CD14-positive monocyte (primary cell): ENCODE measurements at regions not wholly inside any gene's neighbourhood (a gene's known extent, or its start where the extent isn't known, plus 50 kb on each side); places are given as distances from the start of the nearest gene placed in this dataset.
"Not testable (repeated sequence)": the region's sequence is repeated elsewhere in the genome, so short reads cannot be mapped to it uniquely, and the experiment has no call there.

Source experiments
- DNase-seq, 3 donors: peaks; one replicate each; pipeline ENCODE4 v3.0.0-alpha.2; 2011 to 2022
- H2AFZ ChIP-seq: 2 replicates; pipeline ENCODE4 v1.6.0; 2012; ENCODE audit warnings: mild to moderate bottlenecking, low read depth, low read length, inconsistent platforms; ENCODE audit not compliant: insufficient read depth, poor library complexity, severe bottlenecking
- H3K27ac ChIP-seq, 2 donors: 1 replicate in 1 of 2; 2 replicates in 1 of 2; pipeline ENCODE4 v1.5.1; 2012 to 2013; ENCODE audit warnings: low read length in 2 of 2, control low read depth in 1 of 2, inconsistent platforms in 1 of 2, low read depth in 1 of 2, mild to moderate bottlenecking in 1 of 2
- H3K27me3 ChIP-seq, 2 donors: one replicate each; pipeline versions ENCODE4 v1.6.0 to v1.6.1; 2011 to 2013; ENCODE audit warnings: low read length in 2 of 2; ENCODE audit not compliant: control insufficient read depth in 2 of 2, insufficient read depth in 2 of 2
- H3K36me3 ChIP-seq, 2 donors: replicated peaks in 1 of 2; 1 replicate in 1 of 2; 2 replicates in 1 of 2; pipeline versions ENCODE4 v1.5.1 to v1.6.1; 2012 to 2013; ENCODE audit warnings: low read length in 2 of 2, control low read depth in 1 of 2, inconsistent platforms in 1 of 2, mild to moderate bottlenecking in 1 of 2; ENCODE audit not compliant: insufficient read depth in 2 of 2, control insufficient read depth in 1 of 2
- H3K4me1 ChIP-seq, 2 donors: 1 replicate in 1 of 2; 2 replicates in 1 of 2; pipeline versions ENCODE4 v1.5.1 to v1.6.1; 2012 to 2013; ENCODE audit warnings: low read length in 2 of 2, control low read depth in 1 of 2, inconsistent platforms in 1 of 2, mild to moderate bottlenecking in 1 of 2, moderate library complexity in 1 of 2; ENCODE audit not compliant: insufficient read depth in 2 of 2, control insufficient read depth in 1 of 2
- H3K4me2 ChIP-seq: replicated peaks from 2 replicates; pipeline ENCODE3; 2012; ENCODE audit warnings: low read length, moderate library complexity, mild to moderate bottlenecking; ENCODE audit not compliant: poor library complexity, severe bottlenecking; ENCODE audit errors: extremely low read depth
- H3K4me3 ChIP-seq, 3 experiments: fragments of 200-600 bp in 1 of 3; sonication (generic) in 1 of 3; replicated peaks in 1 of 3; 1 replicate in 2 of 3; 2 replicates in 1 of 3; pipeline ENCODE4 v1.5.1; 2011 to 2013; ENCODE audit warnings: low read length in 3 of 3, mild to moderate bottlenecking in 3 of 3, control low read depth in 2 of 3, low read depth in 2 of 3, inconsistent platforms in 1 of 3, moderate library complexity in 1 of 3
- H3K79me2 ChIP-seq: 2 replicates; pipeline ENCODE4 v1.6.0; 2012; ENCODE audit warnings: mild to moderate bottlenecking, control low read depth, inconsistent platforms, low read length, moderate library complexity; ENCODE audit not compliant: insufficient read depth
- H3K9ac ChIP-seq: 2 replicates; pipeline ENCODE4 v1.6.0; 2017; ENCODE audit warnings: low read length, mild to moderate bottlenecking; ENCODE audit not compliant: insufficient read depth, poor library complexity, severe bottlenecking
- H3K9me3 ChIP-seq, 2 donors: replicated peaks in 1 of 2; 1 replicate in 1 of 2; 2 replicates in 1 of 2; pipeline versions ENCODE4 v1.5.1 to v1.6.1; 2012 to 2013; ENCODE audit warnings: low read length in 2 of 2, control low read depth in 1 of 2; ENCODE audit not compliant: control insufficient read depth in 1 of 2, insufficient read depth in 1 of 2
- H4K20me1 ChIP-seq: 2 replicates; pipeline ENCODE4 v1.6.0; 2012; ENCODE audit warnings: mild to moderate bottlenecking, low read length, control low read depth, moderate library complexity; ENCODE audit not compliant: insufficient read depth
- H3K27ac Mint-ChIP-seq, 7 donors: one replicate each; pipeline ENCODE4 v1.8.0; 2020; ENCODE audit warnings: mild to moderate bottlenecking in 7 of 7, mixed read lengths in 7 of 7, moderate library complexity in 6 of 7, inconsistent platforms in 2 of 7
- H3K27me3 Mint-ChIP-seq, 3 donors: one replicate each; pipeline ENCODE4 v1.8.0; 2021 to 2022; ENCODE audit warnings: low read depth in 3 of 3, mild to moderate bottlenecking in 3 of 3, mixed read lengths in 3 of 3, moderate library complexity in 3 of 3, inconsistent platforms in 1 of 3
- H3K36me3 Mint-ChIP-seq, 2 donors: one replicate each; pipeline ENCODE4 v1.8.0; 2020; ENCODE audit warnings: mixed read lengths in 2 of 2, inconsistent platforms in 1 of 2, mild to moderate bottlenecking in 1 of 2
- H3K4me1 Mint-ChIP-seq: one replicate; pipeline ENCODE4 v1.8.0; 2020; ENCODE audit warnings: mild to moderate bottlenecking, mixed read lengths
- H3K4me3 Mint-ChIP-seq, 2 donors: one replicate each; pipeline ENCODE4 v1.8.0; 2020; ENCODE audit warnings: mild to moderate bottlenecking in 2 of 2, mixed read lengths in 2 of 2, moderate library complexity in 1 of 2
- H3K9me3 Mint-ChIP-seq, 7 donors: one replicate each; pipeline ENCODE4 v1.8.0; 2020 to 2022; ENCODE audit warnings: mixed read lengths in 7 of 7, mild to moderate bottlenecking in 6 of 7, moderate library complexity in 6 of 7, inconsistent platforms in 2 of 7
- CTCF ChIP-seq: fragments of 200-600 bp; IDR thresholded peaks from one replicate; pipeline ENCODE4 v1.8.0; 2022; ENCODE audit warnings: antibody characterized with exemption, mild to moderate bottlenecking
- WGBS: methylation state at CpG from one replicate; pipeline ENCODE4 v1.1.5; 2013; ENCODE audit warnings: missing lambda C conversion rate; ENCODE audit not compliant: insufficient coverage; 5-methylcytosine and 5-hydroxymethylcytosine counted together
- intact Hi-C, 2 donors: fragments of 100-400 bp; cut with micrococcal nuclease; formaldehyde crosslinking; loops; one replicate each; pipeline versions ENCODE4 v1.15.0 to v1.15.1; 2023

- DNase-seq, result no peak
- Mint-ChIP-seq H3K9me3 (peaks cover 0 to 8% (median 2%) of the 10 kb centered on the region in 7 donors), H3K4me1 (no peaks in the 10 kb centered on the region), H3K27me3 (peaks cover 0 to 3% (median 1%) of the 10 kb centered on the region in 3 donors), H3K36me3 (no peaks in the 10 kb centered on the region), H3K27ac (no peak overlapping the region), H3K4me3 (no peak overlapping the region)
- Histone ChIP-seq H3K27ac (no peak overlapping the region), H3K9ac (no peak overlapping the region), H3K36me3 (no peaks in the 10 kb centered on the region), H3K27me3 (no peaks in the 10 kb centered on the region), H3K4me3 (no peak overlapping the region), H3K9me3 (no peaks in the 10 kb centered on the region), H3K4me2 (no peak overlapping the region), H3K79me2 (no peaks in the 10 kb centered on the region), H3K4me1 (no peaks in the 10 kb centered on the region), H4K20me1 (no peaks in the 10 kb centered on the region), H2AFZ (no peak overlapping the region)
- intact Hi-C loops, result no loop called here
- no CpG with 5 or more reads among the region's 1 CpG for WGBS
- TF ChIP-seq CTCF, result no peak
Observed at GRCh38 chr9:26782899-26783298, 109.7 kb downstream of the CAAP1 start.

- intact Hi-C loops, result no loop called here
- 0% methylated on average over 1 of the region's 1 CpG for WGBS
- Histone ChIP-seq H3K79me2 (no peaks in the 10 kb centered on the region), H3K4me1 (no peaks in the 10 kb centered on the region), H4K20me1 (no peaks in the 10 kb centered on the region), H3K4me2 (no peak overlapping the region), H3K4me3 (no peak overlapping the region), H3K27ac (no peak overlapping the region), H3K36me3 (no peaks in the 10 kb centered on the region), H3K9ac (no peak overlapping the region), H3K9me3 (no peaks in the 10 kb centered on the region), H3K27me3 (no peaks in the 10 kb centered on the region), H2AFZ (no peak overlapping the region)
- no peak for DNase-seq
- Mint-ChIP-seq H3K36me3 (no peaks in the 10 kb centered on the region), H3K27ac (no peak overlapping the region), H3K27me3 (peaks cover 0 to 3% (median 1%) of the 10 kb centered on the region in 3 donors), H3K4me1 (no peaks in the 10 kb centered on the region), H3K9me3 (peaks cover 0 to 8% (median 0%) of the 10 kb centered on the region in 7 donors), H3K4me3 (no peak overlapping the region)
- no peak for TF ChIP-seq CTCF
Observed at GRCh38 chr9:26781906-26782305, 110.7 kb downstream of the CAAP1 start.

- H3K4me3 Mint-ChIP-seq, DNase-seq, H3K9ac ChIP-seq, H3K4me1 Mint-ChIP-seq, H3K79me2 ChIP-seq, H3K27ac ChIP-seq, H3K4me1 ChIP-seq, H2AFZ ChIP-seq, H4K20me1 ChIP-seq, H3K4me2 ChIP-seq, H3K36me3 Mint-ChIP-seq, H3K36me3 ChIP-seq, intact Hi-C loops, H3K27me3 Mint-ChIP-seq, H3K27ac Mint-ChIP-seq, H3K4me3 ChIP-seq, H3K9me3 ChIP-seq, H3K9me3 Mint-ChIP-seq, H3K27me3 ChIP-seq: not testable (repeated sequence)
- 80% methylated on average over 1 of the region's 3 CpGs for WGBS
Observed at GRCh38 chr9:26780307-26780706, 112.3 kb downstream of the CAAP1 start.
